DND-41 (cell line): ENCODE measurements at regions not wholly inside any gene's neighbourhood (a gene's known extent, or its start where the extent isn't known, plus 50 kb on each side); places are given as distances from the start of the nearest gene placed in this dataset.

Experiments used
- ATAC-seq: fragments of 200-7000 bp; cut with Tn5 transposase; 3 replicates; pipeline ENCODE4 v1.9.1; 2021; ENCODE audit warnings: low read depth; ENCODE audit not compliant: insufficient read depth
- DNase-seq: peaks from one replicate; pipeline ENCODE4 v3.0.0-alpha.2; 2020
- H2AFZ ChIP-seq: 2 replicates; pipeline ENCODE4 v1.6.0; 2012; ENCODE audit warnings: low read depth, low read length
- H3K27ac ChIP-seq: 2 replicates; pipeline ENCODE4 v1.5.1; 2012; ENCODE audit warnings: low read length, inconsistent platforms
- H3K27me3 ChIP-seq: fragments of 200-600 bp; sonication (generic); 2 replicates; pipeline ENCODE4 v1.6.0; 2012; ENCODE audit warnings: low read length, mild to moderate bottlenecking, inconsistent platforms; ENCODE audit not compliant: insufficient read depth, poor library complexity
- H3K36me3 ChIP-seq: 2 replicates; pipeline ENCODE4 v1.5.1; 2012; ENCODE audit warnings: low read length, inconsistent platforms; ENCODE audit not compliant: insufficient read depth
- H3K4me1 ChIP-seq: 2 replicates; pipeline ENCODE4 v1.5.1; 2012; ENCODE audit warnings: mild to moderate bottlenecking, low read length; ENCODE audit not compliant: insufficient read depth
- H3K4me2 ChIP-seq: 2 replicates; pipeline ENCODE4 v1.6.0; 2012; ENCODE audit warnings: mild to moderate bottlenecking, moderate library complexity, low read length, inconsistent platforms; ENCODE audit not compliant: insufficient read depth
- H3K4me3 ChIP-seq, 2 experiments: fragments of 200-600 bp in 1 of 2; shearing (Covaris generic) in 1 of 2; 2 replicates each; pipeline ENCODE4 v1.5.1; 2012 to 2016; ENCODE audit warnings: inconsistent platforms in 2 of 2, low read length in 2 of 2, mild to moderate bottlenecking in 2 of 2, low read depth in 1 of 2, moderate library complexity in 1 of 2
- H3K79me2 ChIP-seq: 2 replicates; pipeline ENCODE4 v1.6.0; 2012; ENCODE audit warnings: low read length, inconsistent platforms; ENCODE audit not compliant: insufficient read depth
- H3K9ac ChIP-seq: 2 replicates; pipeline ENCODE4 v1.6.0; 2012; ENCODE audit warnings: low read depth, mild to moderate bottlenecking, inconsistent platforms, low read length, moderate library complexity
- H3K9me3 ChIP-seq: 2 replicates; pipeline ENCODE4 v1.5.1; 2012; ENCODE audit warnings: low read length, moderate library complexity, mild to moderate bottlenecking, inconsistent platforms; ENCODE audit not compliant: insufficient read depth, severe bottlenecking
- H4K20me1 ChIP-seq: 2 replicates; pipeline ENCODE4 v1.6.0; 2012; ENCODE audit warnings: low read length; ENCODE audit not compliant: insufficient read depth
- CTCF ChIP-seq: IDR thresholded peaks from 2 replicates; pipeline ENCODE4 v1.5.1; 2012; ENCODE audit warnings: borderline replicate concordance, low read length, moderate library complexity, mild to moderate bottlenecking; ENCODE audit not compliant: poor library complexity, severe bottlenecking; ENCODE audit errors: extremely low read depth
- EZH2 ChIP-seq: IDR thresholded peaks from 3 replicates; pipeline ENCODE4 v1.6.1; 2012; ENCODE audit warnings: borderline replicate concordance, low read depth, mild to moderate bottlenecking, moderate library complexity, low read length, inconsistent platforms; ENCODE audit not compliant: severe bottlenecking

- Histone ChIP-seq H3K79me2 (no peaks in the 10 kb centered on the region), H4K20me1 (no peaks in the 10 kb centered on the region), H3K4me1 (no peaks in the 10 kb centered on the region), H3K27me3 (no peaks in the 10 kb centered on the region), H3K9me3 (no peaks in the 10 kb centered on the region), H3K4me2 (no peak overlapping the region), H3K4me3 (no peak overlapping the region), H3K27ac (no peak overlapping the region), H2AFZ (no peak overlapping the region), H3K36me3 (no peaks in the 10 kb centered on the region), H3K9ac (no peak overlapping the region)
- no peak for TF ChIP-seq CTCF
- no peak for TF ChIP-seq EZH2
- DNase-seq (no peak), ATAC-seq (no peak)
Observed at GRCh38 chr12:69000540-69001243, 67.7 kb upstream of the CPM start.

GRCh38 chr12:69001251-69001650 lies 68.3 kb upstream of the CPM start:
- DNase-seq = no peak
- Histone ChIP-seq H3K27ac (no peak overlapping the region), H3K27me3 (no peaks in the 10 kb centered on the region), H3K4me1 (no peaks in the 10 kb centered on the region), H3K4me3 (no peak overlapping the region), H2AFZ (no peak overlapping the region), H3K36me3 (no peaks in the 10 kb centered on the region), H4K20me1 (no peaks in the 10 kb centered on the region), H3K9me3 (no peaks in the 10 kb centered on the region), H3K79me2 (no peaks in the 10 kb centered on the region), H3K9ac (no peak overlapping the region), H3K4me2 (no peak overlapping the region)
- TF ChIP-seq EZH2 = no peak
- TF ChIP-seq CTCF = no peak
- no peak for ATAC-seq

DNA sequence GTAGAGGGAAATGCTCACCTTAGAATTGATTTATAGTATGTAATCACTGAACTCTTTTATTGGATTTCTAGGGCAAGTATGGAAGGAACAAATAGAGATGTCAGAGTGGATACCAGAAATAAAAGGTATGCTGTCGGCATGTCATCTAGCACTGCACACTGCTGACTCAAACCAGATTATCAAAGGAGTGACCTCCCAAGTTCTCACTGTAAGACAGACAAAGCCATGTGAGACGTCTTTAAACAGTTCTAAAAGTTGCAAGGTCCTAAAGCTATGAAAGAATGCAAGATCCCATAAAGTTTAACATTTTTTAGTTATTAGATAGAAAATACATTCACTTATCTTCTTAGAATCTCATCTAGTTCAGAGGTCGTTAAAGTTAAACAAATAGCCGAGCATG lies 70.0 kb upstream of the CPM start:
- Histone ChIP-seq H3K9me3 (no peaks in the 10 kb centered on the region), H3K27ac (no peak overlapping the region), H3K9ac (no peak overlapping the region), H3K4me1 (no peaks in the 10 kb centered on the region), H3K4me3 (no peak overlapping the region), H4K20me1 (no peaks in the 10 kb centered on the region), H2AFZ (no peak overlapping the region), H3K79me2 (no peaks in the 10 kb centered on the region), H3K27me3 (peaks cover 3% of the 10 kb centered on the region), H3K4me2 (no peak overlapping the region), H3K36me3 (no peaks in the 10 kb centered on the region)
- ATAC-seq = no peak
- TF ChIP-seq EZH2 = no peak
- TF ChIP-seq CTCF = no peak
- DNase-seq = no peak

- Histone ChIP-seq H3K9me3 (no peaks in the 10 kb centered on the region), H3K4me2 (no peak overlapping the region), H4K20me1 (no peaks in the 10 kb centered on the region), H3K9ac (no peak overlapping the region), H3K4me1 (no peaks in the 10 kb centered on the region), H3K79me2 (no peaks in the 10 kb centered on the region), H3K4me3 (no peak overlapping the region), H2AFZ (no peak overlapping the region), H3K27ac (no peak overlapping the region), H3K27me3 (peaks cover 3% of the 10 kb centered on the region), H3K36me3 (no peaks in the 10 kb centered on the region)
- DNase-seq (no peak), ATAC-seq (no peak)
- TF ChIP-seq EZH2 (no peak), CTCF (no peak)
Observed at GRCh38 chr12:69003991-69004390, 71.0 kb upstream of the CPM start.
